IMR-90 (cell line): ENCODE measurements at regions not wholly inside any gene's neighbourhood (a gene's known extent, or its start where the extent isn't known, plus 50 kb on each side); places are given as distances from the start of the nearest gene placed in this dataset.

Source experiments
- ATAC-seq: fragments of 200-7000 bp; cut with Tn5 transposase; 2 replicates; pipeline ENCODE4 v1.9.1; 2020; ENCODE audit warnings: low read depth, mild to moderate bottlenecking, moderate library complexity
- BruUV-seq: library from RNA; stranded (reverse); fragments of 400-500 nt; replicated peaks from 2 replicates; lab custom pipeline; 2021; lab: Mats Ljungman, UMichigan
- CTCF ChIA-PET: fragments of 300-600 bp; formaldehyde crosslinking; extraction: SDS; loops from one replicate; lab custom pipeline; 2021; ENCODE audit warnings: antibody characterized with exemption; lab: Yijun Ruan, JAX
- POLR2A ChIA-PET: fragments of 300-600 bp; sonication (Branson Sonifier 250); formaldehyde crosslinking; loops from one replicate; lab custom pipeline; 2022; ENCODE audit warnings: antibody characterized with exemption; ENCODE audit not compliant: unreplicated experiment; lab: Charles Lee
- DNase-seq: peaks from one replicate; pipeline ENCODE4 v3.0.0; 2013
- H2AFZ ChIP-seq: replicated peaks from 2 replicates; pipeline ENCODE3; 2013; ENCODE audit warnings: low read length, mild to moderate bottlenecking; ENCODE audit not compliant: poor library complexity
- H2AK5ac ChIP-seq: 2 replicates; pipeline ENCODE4 v1.6.1; 2013; ENCODE audit warnings: low read depth, low read length, inconsistent platforms
- H2AK9ac ChIP-seq: replicated peaks from 2 replicates; pipeline ENCODE3; 2013; ENCODE audit warnings: mild to moderate bottlenecking, low read depth, low read length, moderate library complexity; ENCODE audit not compliant: poor library complexity
- H2BK120ac ChIP-seq: 2 replicates; pipeline ENCODE4 v1.6.1; 2013; ENCODE audit warnings: low read depth, low read length, inconsistent platforms
- H2BK15ac ChIP-seq: 3 replicates; pipeline ENCODE4 v1.6.1; 2013; ENCODE audit warnings: low read depth, low read length, inconsistent platforms
- H2BK20ac ChIP-seq: 2 replicates; pipeline ENCODE4 v1.6.1; 2013; ENCODE audit warnings: low read depth, mild to moderate bottlenecking, inconsistent platforms, low read length, moderate library complexity
- H2BK5ac ChIP-seq: 2 replicates; pipeline ENCODE4 v1.6.1; 2013; ENCODE audit warnings: mild to moderate bottlenecking, low read depth, low read length, inconsistent platforms; ENCODE audit not compliant: poor library complexity, severe bottlenecking
- H3K14ac ChIP-seq: replicated peaks from 2 replicates; pipeline ENCODE4 v1.6.1; 2013; ENCODE audit warnings: low read depth, low read length, inconsistent platforms
- H3K18ac ChIP-seq: 2 replicates; pipeline ENCODE4 v1.6.1; 2013; ENCODE audit warnings: low read depth, low read length, control low read depth
- H3K23ac ChIP-seq: 2 replicates; pipeline ENCODE4 v1.6.1; 2013; ENCODE audit warnings: low read depth, low read length, inconsistent platforms
- H3K27ac ChIP-seq: 2 replicates; pipeline ENCODE4 v1.5.1; 2013; ENCODE audit warnings: mild to moderate bottlenecking, control low read depth, low read length; ENCODE audit not compliant: insufficient read depth
- H3K27me3 ChIP-seq: 2 replicates; pipeline ENCODE4 v1.6.1; 2013; ENCODE audit warnings: low read length; ENCODE audit not compliant: control insufficient read depth, insufficient read depth
- H3K36me3 ChIP-seq: 2 replicates; pipeline ENCODE4 v1.6.1; 2013; ENCODE audit warnings: low read length, mixed read lengths; ENCODE audit not compliant: control insufficient read depth, insufficient read depth
- H3K4ac ChIP-seq: 2 replicates; pipeline ENCODE4 v1.6.1; 2013; ENCODE audit warnings: low read depth, low read length, inconsistent platforms
- H3K4me1 ChIP-seq: 2 replicates; pipeline ENCODE4 v1.6.1; 2013; ENCODE audit warnings: low read length, mixed read lengths; ENCODE audit not compliant: control insufficient read depth, insufficient read depth
- H3K4me2 ChIP-seq: 2 replicates; pipeline ENCODE4 v1.6.1; 2013; ENCODE audit warnings: low read depth, mild to moderate bottlenecking, control low read depth, low read length, moderate library complexity
- H3K4me3 ChIP-seq: 2 replicates; pipeline ENCODE4 v1.5.1; 2013; ENCODE audit warnings: low read depth, mild to moderate bottlenecking, control low read depth, low read length, moderate library complexity; ENCODE audit not compliant: insufficient read depth
- H3K56ac ChIP-seq: 2 replicates; pipeline ENCODE4 v1.6.1; 2013; ENCODE audit warnings: low read length, inconsistent platforms; ENCODE audit not compliant: insufficient read depth; ENCODE audit errors: extremely low read depth
- H3K79me1 ChIP-seq, 2 experiments: 2 replicates each; pipeline ENCODE4 v1.6.1; 2013; ENCODE audit warnings: low read length in 2 of 2, inconsistent platforms in 1 of 2, low read depth in 1 of 2
- H3K9ac ChIP-seq: 2 replicates; pipeline ENCODE4 v1.6.1; 2013; ENCODE audit warnings: low read depth, low read length, control low read depth
- H3K9me1 ChIP-seq: 2 replicates; pipeline ENCODE4 v1.6.1; 2013; ENCODE audit warnings: low read length, inconsistent platforms; ENCODE audit not compliant: insufficient read depth
- H3K9me3 ChIP-seq: 2 replicates; pipeline ENCODE4 v1.6.1; 2013; ENCODE audit warnings: low read length; ENCODE audit not compliant: control insufficient read depth, insufficient read depth
- H4K20me1 ChIP-seq: 2 replicates; pipeline ENCODE4 v1.6.1; 2013; ENCODE audit warnings: low read length, inconsistent platforms; ENCODE audit not compliant: insufficient read depth
- H4K5ac ChIP-seq: 2 replicates; pipeline ENCODE4 v1.6.1; 2013; ENCODE audit warnings: mild to moderate bottlenecking, low read depth, low read length, control low read depth
- H4K8ac ChIP-seq, 2 experiments: 2 replicates each; pipeline ENCODE4 v1.6.1; 2013; ENCODE audit warnings: low read depth in 2 of 2, low read length in 2 of 2, control low read depth in 1 of 2, inconsistent platforms in 1 of 2
- H4K91ac ChIP-seq: 2 replicates; pipeline ENCODE4 v1.6.1; 2013; ENCODE audit warnings: low read depth, low read length, inconsistent platforms; ENCODE audit not compliant: insufficient read depth
- BHLHE40 ChIP-seq: fragments of 150-350 bp; IDR thresholded peaks from 2 replicates; pipeline ENCODE4 v1.6.1; 2016; ENCODE audit warnings: mild to moderate bottlenecking, low read depth, low read length
- CEBPB ChIP-seq: IDR thresholded peaks from 2 replicates; pipeline ENCODE4 v1.6.1; 2012; ENCODE audit warnings: low read depth, low read length, improper control_type of control experiment
- CHD1 ChIP-seq: IDR thresholded peaks from 2 replicates; pipeline ENCODE4 v1.6.1; 2012; ENCODE audit warnings: low read depth, low read length, improper control_type of control experiment
- ELK1 ChIP-seq: fragments of 150-350 bp; IDR thresholded peaks from 2 replicates; pipeline ENCODE4 v1.6.1; 2016; ENCODE audit warnings: low read depth, mild to moderate bottlenecking, low read length, moderate library complexity, borderline replicate concordance
- FOS ChIP-seq: fragments of 150-350 bp; IDR thresholded peaks from 2 replicates; pipeline ENCODE4 v1.6.1; 2016; ENCODE audit warnings: low read depth, low read length
- MAFK ChIP-seq: IDR thresholded peaks from 2 replicates; pipeline ENCODE4 v1.6.1; 2012; ENCODE audit warnings: low read depth, low read length, improper control_type of control experiment
- MAZ ChIP-seq: IDR thresholded peaks from 2 replicates; pipeline ENCODE4 v1.6.1; 2012; ENCODE audit warnings: low read depth, mild to moderate bottlenecking, low read length, improper control_type of control experiment, moderate library complexity, borderline replicate concordance
- MXI1 ChIP-seq: IDR thresholded peaks from 2 replicates; pipeline ENCODE4 v1.6.1; 2012; ENCODE audit warnings: low read depth, mild to moderate bottlenecking, low read length, moderate library complexity, borderline replicate concordance
- NFE2L2 ChIP-seq: fragments of 150-350 bp; IDR thresholded peaks from 2 replicates; pipeline ENCODE4 v1.6.1; 2016; ENCODE audit warnings: low read depth, mild to moderate bottlenecking, low read length
- POLR2A ChIP-seq: IDR thresholded peaks from 2 replicates; pipeline ENCODE4 v1.6.1; 2012; ENCODE audit warnings: mild to moderate bottlenecking, low read depth, low read length
- RAD21 ChIP-seq: IDR thresholded peaks from 2 replicates; pipeline ENCODE4 v1.6.1; 2012; ENCODE audit warnings: low read length, improper control_type of control experiment
- RCOR1 ChIP-seq: IDR thresholded peaks from 2 replicates; pipeline ENCODE4 v1.6.1; 2012; ENCODE audit warnings: mild to moderate bottlenecking, low read length, improper control_type of control experiment; ENCODE audit not compliant: insufficient replicate concordance
- RFX5 ChIP-seq: IDR thresholded peaks from 2 replicates; pipeline ENCODE4 v1.8.0; 2012; ENCODE audit warnings: low read depth, mild to moderate bottlenecking, low read length, moderate library complexity
- SMC3 ChIP-seq: fragments of 150-350 bp; IDR thresholded peaks from 2 replicates; pipeline ENCODE4 v1.6.1; 2016; ENCODE audit warnings: low read depth, mild to moderate bottlenecking, antibody characterized with exemption, low read length, moderate library complexity
- USF2 ChIP-seq: fragments of 150-350 bp; IDR thresholded peaks from 2 replicates; pipeline ENCODE4 v1.6.1; 2017; ENCODE audit warnings: mild to moderate bottlenecking, antibody characterized with exemption, low read length, low read depth
- WGBS, 2 experiments: methylation state at CpG; one replicate each; pipeline versions ENCODE4 v1.1.5 to v1.1.7; 2013; ENCODE audit warnings: missing lambda C conversion rate in 2 of 2; ENCODE audit not compliant: insufficient read length in 1 of 2; ENCODE audit errors: extremely low coverage in 2 of 2; 5-methylcytosine and 5-hydroxymethylcytosine counted together
- dilution Hi-C: fragments of 300-500 bp; cut with HindIII; formaldehyde crosslinking; loops from one replicate; pipeline ENCODE4 v1.14.3; 2018; ENCODE audit warnings: low sequenced_read_pairs; ENCODE audit not compliant: unreplicated experiment
- in situ Hi-C: fragments of 300-500 bp; cut with MboI; formaldehyde crosslinking; loops from 3 replicates; pipeline ENCODE4 v1.14.3; 2019; ENCODE audit warnings: low sequenced_read_pairs, inconsistent platforms, mixed read lengths
- intact Hi-C: fragments of 100-400 bp; cut with micrococcal nuclease; formaldehyde crosslinking; loops from 2 replicates; pipeline ENCODE4 v1.10.0; 2022
- TF ChIP-seq, protein P1 (sequence below): conservative IDR thresholded peaks from 2 replicates; pipeline ENCODE4 v1.5.1; 2012; ENCODE audit warnings: mild to moderate bottlenecking, low read depth, low read length, improper control_type of control experiment

- no peak overlapping the region for H3K56ac ChIP-seq
- no peak overlapping the region for H2AK9ac ChIP-seq
- no peak overlapping the region for H3K4ac ChIP-seq
- H2AK5ac ChIP-seq = no peak overlapping the region
- dilution Hi-C loops = no loop called here
- POLR2A ChIA-PET = no interaction called here
- TF ChIP-seq NFE2L2 (no peak), MAFK (no peak), MXI1 (no peak), RCOR1 (no peak), CEBPB (no peak), SMC3 (no peak), ELK1 (no peak), MAZ (no peak), FOS (no peak), RAD21 (no peak), CHD1 (no peak), BHLHE40 (no peak), POLR2A (no peak), RFX5 (no peak), USF2 (no peak)
- TF ChIP-seq, protein P1, sequence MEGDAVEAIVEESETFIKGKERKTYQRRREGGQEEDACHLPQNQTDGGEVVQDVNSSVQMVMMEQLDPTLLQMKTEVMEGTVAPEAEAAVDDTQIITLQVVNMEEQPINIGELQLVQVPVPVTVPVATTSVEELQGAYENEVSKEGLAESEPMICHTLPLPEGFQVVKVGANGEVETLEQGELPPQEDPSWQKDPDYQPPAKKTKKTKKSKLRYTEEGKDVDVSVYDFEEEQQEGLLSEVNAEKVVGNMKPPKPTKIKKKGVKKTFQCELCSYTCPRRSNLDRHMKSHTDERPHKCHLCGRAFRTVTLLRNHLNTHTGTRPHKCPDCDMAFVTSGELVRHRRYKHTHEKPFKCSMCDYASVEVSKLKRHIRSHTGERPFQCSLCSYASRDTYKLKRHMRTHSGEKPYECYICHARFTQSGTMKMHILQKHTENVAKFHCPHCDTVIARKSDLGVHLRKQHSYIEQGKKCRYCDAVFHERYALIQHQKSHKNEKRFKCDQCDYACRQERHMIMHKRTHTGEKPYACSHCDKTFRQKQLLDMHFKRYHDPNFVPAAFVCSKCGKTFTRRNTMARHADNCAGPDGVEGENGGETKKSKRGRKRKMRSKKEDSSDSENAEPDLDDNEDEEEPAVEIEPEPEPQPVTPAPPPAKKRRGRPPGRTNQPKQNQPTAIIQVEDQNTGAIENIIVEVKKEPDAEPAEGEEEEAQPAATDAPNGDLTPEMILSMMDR = no peak
- no peaks in the 10 kb centered on the region for H3K9me1 ChIP-seq
- H2BK120ac ChIP-seq = no peak overlapping the region
- BruUV-seq = no TSS peak
- no peaks in the 10 kb centered on the region for H3K4me1 ChIP-seq
- no peak overlapping the region for H3K9ac ChIP-seq
- H4K20me1 ChIP-seq = no peaks in the 10 kb centered on the region
- H3K4me3 ChIP-seq = no peak overlapping the region
- H2BK15ac ChIP-seq = no peak overlapping the region
- no peak overlapping the region for H4K5ac ChIP-seq
- H3K36me3 ChIP-seq = no peaks in the 10 kb centered on the region
- in situ Hi-C loops = no loop called here
- no peak overlapping the region for H3K4me2 ChIP-seq
- DNase-seq (no peak), ATAC-seq (no peak)
- H3K23ac ChIP-seq = no peak overlapping the region
- no peak overlapping the region for H3K14ac ChIP-seq
- no peak overlapping the region for H3K27ac ChIP-seq
- intact Hi-C loops = no loop called here
- no peak overlapping the region for H4K91ac ChIP-seq
- no peaks in the 10 kb centered on the region for H3K27me3 ChIP-seq
- CTCF ChIA-PET = no interaction called here
- no peak overlapping the region for H2BK5ac ChIP-seq
- H3K9me3 ChIP-seq = no peaks in the 10 kb centered on the region
- H4K8ac ChIP-seq = no peak overlapping the region
- H3K79me1 ChIP-seq = no peaks in the 10 kb centered on the region
- no CpG with 5 or more reads among the region's 4 CpGs for WGBS, 2 experiments
- no peak overlapping the region for H3K18ac ChIP-seq
- H2AFZ ChIP-seq = no peak overlapping the region
- no peak overlapping the region for H2BK20ac ChIP-seq
Observed at GRCh38 chr12:74794522-74794921, 256.9 kb downstream of the ATXN7L3B start.
